Germinal center (tissue), 1 donor: ENCODE measurements at regions not wholly inside any gene's neighbourhood (a gene's known extent, or its start where the extent isn't known, plus 50 kb on each side); places are given as distances from the start of the nearest gene placed in this dataset.
"Not testable (repeated sequence)": the region's sequence is repeated elsewhere in the genome, so short reads cannot be mapped to it uniquely, and the experiment has no call there.

ENCODE experiments used
- DNase-seq: peaks from one replicate; pipeline ENCODE4 v3.0.0; 2012; ENCODE audit warnings: mixed read lengths, low spot score

DNA sequence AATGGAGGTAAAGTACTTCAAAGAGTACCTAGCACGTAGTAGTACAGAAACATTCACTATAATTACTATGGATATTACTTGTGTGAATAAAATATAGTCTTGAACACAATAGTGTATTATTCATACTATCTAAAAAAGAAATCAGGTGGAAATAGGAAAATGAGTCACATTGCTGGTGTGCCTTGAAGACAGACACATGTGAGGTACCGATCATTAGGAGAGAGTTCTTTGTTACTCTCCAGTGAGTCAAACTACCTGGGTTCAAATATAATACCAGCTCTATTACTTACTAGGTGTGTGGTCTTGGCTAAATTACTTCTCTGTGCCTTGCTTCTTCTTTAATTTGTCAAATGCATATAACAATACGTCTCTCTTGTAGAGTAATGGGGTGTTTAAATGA, 50.8 kb upstream of the BEND6 start:
- no peak for DNase-seq

DNA sequence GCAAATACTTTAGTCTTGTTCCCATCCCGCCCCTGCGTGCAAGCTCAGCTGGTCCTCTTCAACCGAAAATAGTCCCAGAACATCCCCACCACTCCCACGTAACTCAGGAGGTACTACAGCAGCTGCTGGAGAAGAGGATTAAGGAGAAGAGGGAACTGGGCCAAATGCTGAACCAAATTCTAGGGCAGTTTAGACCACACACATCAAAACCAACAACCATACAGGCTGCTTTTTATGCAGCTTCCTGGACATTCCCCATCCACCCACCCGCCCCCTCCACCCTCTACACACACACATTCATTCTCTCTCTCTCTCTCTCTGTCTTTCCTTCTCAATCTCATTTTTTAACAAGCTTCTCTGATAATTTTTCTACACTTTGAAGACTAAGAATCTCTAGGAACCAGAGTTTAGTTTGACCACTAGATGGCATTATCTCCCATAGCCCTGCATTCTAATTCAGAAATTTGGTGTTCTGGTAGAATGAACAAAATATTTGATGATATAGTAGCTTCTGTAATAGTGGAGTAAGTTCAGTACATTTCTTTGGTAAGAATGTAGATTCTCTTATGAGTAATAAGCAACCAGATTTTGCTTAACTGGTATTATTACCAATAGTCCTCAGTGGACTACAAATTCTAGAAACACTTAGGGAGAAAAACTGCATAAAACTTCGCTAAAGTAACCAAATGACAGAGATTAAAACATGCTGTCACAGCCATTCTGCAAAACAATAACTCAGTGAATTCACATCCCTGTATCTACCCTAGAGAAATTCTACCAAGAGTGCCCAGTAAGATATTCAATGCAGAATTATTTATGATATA, 52.1 kb upstream of the BEND6 start:
- peak; percentile 22 for DNase-seq

DNA sequence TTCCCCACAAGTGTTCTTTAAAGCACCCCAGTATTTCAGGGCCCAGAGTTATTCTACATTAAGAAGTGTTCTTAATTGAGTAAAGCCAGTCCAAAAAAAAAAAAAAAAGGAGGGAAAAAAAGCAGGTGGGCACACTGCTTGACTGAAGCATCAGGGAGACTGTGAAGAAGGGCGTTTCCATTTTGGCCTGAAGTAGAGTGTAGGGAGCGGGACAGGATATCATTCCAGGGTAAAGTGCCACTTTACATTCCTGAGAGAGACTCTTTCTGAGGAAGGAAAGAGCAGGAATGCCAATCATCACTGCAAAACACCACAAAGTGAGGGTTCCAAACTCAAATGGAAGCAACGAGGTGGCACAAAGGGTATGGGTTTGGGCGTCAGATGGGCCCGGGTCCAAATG, 54.1 kb upstream of the BEND6 start:
- no peak for DNase-seq

DNA sequence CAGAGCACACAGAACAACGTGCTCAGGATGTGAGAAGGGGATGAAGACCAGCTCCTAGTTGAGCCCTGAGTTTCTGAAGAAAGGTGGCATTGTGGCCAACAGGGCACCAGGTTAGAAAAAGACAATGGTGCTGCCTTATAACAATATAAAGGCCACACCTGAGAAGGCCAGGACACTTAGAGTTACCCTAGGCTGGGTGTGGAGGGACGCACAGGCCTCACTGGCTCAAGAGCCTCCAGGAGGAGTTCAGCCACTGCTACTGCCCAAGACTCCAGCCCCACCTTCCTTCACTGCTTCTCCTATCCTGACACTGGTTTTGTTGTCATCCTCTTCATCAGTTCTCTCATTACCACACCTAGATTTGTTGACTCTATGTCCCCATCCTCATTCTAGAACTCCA, 55.2 kb upstream of the BEND6 start:
- DNase-seq = no peak

DNA sequence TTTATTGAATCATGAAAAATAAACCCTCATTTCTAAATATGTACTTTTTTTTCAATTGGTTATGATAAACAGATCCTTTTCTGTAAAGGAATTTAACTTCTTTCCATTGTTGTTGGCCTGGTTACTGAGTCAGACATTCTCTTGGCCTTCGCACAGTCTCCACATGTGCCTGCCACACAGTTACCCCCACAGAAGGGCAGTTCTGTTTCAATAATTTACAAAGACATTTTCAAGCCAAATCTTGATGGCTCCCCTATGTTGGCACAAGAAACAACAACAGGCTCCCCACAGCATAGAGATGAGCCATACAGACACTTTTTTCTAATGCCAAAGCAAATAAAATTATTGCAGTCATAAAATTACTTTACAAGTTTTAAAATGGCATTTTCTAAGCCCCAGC, 55.6 kb upstream of the BEND6 start:
- no peak for DNase-seq

DNA sequence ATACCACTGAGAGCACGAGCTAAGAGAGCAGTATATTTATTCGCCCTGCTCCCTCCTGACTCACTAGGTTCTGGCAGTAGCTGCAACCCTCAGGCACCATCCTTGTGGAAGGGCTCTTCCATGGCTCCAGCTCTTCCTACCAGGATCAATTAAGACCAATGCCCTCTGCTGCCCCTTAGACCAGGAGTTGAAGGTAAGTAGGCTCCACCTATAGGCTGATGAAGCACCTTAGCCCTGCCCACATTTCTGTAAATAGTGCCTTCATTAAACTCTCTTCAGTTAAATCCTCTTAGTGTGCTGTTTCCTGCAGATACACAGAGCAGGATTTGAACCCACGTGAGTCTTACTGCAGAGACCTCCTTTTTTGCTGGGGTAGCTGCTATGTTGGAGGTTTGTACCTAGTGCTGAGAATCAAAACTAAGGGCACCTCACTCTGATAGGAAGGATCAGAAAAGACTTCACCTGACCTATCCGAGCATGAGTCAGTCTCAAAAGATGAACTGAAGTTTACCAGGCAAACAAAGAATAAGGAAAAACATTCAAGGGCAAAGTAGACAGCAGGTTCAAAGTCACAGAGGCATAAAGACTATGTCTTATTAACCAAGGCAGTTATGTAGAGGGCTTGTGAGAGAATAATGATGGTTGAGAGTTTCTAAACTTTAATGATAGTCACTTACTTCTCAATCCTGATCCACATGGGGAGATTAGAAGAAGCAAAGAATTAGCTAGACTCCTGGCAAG, 56.9 kb upstream of the BEND6 start:
- no peak for DNase-seq

DNA sequence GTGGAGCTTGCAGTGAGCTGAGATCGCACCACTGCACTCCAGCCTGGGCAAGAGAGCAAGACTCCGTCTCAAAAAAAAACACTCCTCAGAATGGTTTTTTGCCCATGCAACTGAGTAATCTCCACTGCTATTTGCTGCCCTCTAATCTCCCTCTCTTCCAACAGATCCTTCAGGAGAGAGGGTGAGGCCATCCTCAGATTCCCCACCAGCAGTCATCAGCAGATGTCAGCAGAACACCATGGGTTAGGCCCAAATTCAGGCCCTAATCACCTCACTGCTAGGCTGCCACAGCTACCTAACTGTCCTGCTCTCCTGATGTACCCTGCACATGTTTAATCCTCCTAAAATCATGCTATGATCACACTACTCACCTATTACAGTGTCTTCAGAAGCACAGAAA, 63.2 kb upstream of the BEND6 start:
- DNase-seq = no peak

DNA sequence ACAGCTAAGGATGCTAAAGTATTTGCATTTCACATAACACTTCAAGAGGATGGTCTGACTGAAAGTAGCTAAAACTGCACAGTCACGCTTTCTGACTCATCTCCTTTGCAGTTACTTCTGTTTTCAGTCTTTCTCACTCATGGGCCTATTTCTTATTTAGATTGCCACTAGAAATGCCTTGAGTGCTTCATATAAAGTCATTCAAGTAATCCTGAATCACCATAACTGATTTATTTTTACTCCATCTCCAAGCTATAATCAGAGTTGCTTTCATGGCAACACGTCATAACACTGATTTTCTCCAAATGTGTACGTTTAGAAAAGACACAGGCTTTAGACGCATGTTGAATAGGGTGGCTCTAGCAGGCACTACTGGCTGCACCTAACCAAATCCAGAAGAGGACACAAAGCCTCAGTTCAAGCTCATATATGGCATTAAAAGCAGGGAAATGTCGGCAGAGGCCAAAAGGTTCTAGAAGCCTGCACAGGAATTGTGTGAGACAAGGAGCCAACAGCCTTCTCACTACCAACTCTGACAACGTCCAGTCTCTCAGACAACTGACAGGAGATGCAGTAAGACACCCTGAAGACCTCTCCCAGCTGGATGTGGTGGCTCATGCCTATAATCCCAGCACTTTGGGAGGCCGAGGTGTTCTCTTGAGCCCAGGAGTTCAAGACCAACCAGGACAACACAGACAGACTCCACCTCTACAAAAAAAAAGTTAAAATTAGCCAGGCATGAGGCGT, 64.1 kb upstream of the BEND6 start:
- DNase-seq = no peak

DNA sequence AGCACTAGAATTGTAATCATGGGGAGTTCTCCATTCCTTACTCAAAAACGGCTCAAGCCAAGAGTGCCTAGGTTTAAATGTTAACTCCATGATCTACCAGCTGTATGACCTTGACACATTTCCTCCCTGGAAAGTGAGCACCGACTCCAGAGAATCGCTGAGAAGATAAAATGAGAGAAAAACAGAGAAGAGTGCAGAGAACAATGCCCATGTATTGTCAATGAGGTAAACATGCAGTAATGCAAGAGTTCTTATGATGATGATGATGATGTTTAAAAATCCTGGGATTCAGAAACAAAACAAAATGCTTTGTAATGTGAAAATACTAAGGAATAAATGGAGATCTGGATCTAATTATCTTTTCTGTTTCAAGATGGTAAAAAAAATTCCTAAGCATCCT, 64.8 kb upstream of the BEND6 start:
- no peak for DNase-seq

DNA sequence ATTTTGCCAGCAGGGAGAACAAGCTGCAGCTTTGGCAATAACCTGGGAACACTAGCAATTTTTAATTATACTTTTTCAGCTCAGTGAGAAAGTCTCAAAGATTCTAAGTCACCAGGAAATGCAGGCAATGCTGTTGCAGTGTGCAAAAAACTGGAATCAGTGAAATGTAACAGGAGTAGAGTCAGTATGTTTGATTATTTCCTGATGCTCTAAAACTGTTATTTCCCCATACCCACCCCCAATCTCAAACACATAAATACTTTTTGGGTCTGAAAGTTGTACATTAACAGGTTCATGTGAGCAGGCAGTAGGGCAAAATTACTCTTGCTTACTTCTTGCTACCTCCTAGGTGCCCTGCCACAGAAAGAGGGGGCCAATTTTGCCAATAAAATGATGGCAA, 65.4 kb upstream of the BEND6 start:
- no peak for DNase-seq

DNA sequence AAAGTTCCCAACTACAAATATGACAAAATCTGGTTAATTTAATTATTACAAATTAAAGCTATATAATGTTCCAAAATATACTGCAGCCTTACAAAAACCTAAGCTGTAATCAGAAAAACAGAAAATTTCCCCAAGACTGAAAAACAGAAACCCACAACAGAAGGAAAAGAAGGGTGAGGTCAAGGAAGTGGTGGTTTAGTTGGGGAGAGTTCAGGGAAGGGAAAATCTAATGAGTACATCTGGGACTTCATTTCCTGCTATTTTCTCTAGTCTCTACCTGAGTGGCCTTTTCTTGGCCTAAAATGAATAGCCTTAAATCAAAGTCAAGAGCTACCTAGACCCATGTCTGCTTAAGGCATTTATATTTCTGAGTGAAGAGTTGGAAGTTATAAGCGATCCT, 66.2 kb upstream of the BEND6 start:
- no peak for DNase-seq

DNA sequence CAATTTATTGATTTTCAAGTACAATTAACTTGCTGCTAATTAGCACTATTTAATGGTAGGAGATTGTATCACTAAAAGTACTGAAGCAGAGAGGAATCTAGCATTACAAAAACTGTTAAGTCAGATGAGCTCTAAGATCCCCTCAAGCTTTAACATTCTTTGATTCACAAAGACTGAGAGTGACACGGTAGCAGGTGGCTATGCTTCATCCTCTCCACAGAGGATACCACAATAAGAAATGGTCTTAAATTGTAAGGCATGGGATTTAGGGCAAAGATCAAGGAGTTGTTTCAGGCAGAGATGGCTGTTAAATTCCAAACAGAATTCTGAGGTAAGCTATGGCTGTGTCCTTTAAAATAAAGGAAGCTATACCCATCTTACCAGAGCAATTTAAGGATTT, 67.8 kb upstream of the BEND6 start:
- no peak for DNase-seq

DNA sequence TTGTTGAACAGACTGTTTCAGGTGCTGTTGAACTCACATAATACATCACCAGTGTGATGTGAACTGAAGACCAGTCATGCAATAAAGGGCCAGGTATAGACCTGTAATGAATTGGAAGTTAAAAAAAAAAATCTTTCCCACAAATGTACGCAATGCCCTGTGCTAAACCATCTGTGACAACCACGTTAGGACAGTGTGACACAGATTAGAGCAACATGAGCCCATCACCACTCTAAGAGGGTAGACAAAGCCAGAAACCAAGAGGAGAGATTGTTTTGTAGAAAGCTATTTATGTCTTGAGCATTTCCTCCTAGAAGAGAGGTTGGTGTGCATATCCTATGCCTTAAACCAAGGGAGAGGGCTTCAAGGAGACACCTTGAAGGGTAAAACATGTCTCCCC, 77.0 kb upstream of the BEND6 start:
- DNase-seq = no peak

DNA sequence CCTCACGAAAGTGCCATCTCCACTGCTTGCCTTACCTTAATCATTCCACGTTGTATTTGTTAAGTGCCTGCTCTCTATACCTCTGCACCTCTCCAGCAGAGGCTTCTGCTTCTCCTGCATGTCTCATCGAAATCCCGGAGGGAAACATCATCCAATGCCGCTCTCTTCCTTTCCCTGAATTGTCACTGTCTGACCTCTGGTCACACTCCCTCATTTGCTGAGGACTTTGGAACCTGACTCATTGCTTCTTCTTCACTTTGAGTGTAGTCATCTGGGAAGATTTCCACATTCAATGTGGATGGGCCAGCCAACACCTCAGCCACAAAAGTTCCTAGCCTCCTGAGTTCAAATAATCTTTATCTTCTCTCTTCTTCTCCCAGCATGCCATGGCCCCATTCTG, 78.9 kb upstream of the BEND6 start:
- no peak for DNase-seq

DNA sequence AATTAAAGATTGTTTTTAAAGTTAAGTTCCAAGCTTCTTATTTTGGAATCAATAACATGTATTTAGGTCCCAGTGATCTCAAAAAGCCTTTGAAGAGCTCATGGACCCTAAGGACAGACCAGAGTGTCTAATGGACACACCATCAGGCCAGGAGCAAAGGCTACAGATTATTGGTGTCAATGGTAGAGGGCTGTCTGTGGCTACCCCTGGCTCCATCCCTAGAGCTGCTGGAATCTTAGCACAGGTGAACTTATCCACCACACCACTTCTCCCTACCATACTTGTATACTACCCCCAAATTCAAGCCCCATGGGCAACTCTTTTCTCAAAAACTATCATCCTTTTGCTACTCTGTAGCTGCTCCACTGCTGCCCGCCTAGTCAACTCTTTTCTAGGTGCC, 79.4 kb upstream of the BEND6 start:
- no peak for DNase-seq

DNA sequence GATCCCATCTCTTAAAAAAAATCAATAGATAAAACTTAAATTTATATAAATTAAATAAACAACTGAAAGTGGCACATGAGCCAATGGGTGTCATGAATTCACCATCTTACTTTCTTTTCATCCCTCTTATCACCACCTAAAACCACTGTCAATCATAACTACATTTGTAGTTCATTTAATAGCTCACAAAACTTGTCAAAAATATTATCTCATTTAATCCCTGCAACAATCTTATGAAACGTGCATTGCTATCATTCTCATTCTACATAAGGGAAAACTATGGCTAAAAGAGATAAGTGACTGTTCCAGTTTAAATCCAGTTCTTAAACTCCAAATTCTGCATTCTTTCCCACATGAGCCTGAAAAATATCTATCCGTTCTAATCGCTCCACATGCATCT, 80.6 kb upstream of the BEND6 start:
- DNase-seq = no peak

DNA sequence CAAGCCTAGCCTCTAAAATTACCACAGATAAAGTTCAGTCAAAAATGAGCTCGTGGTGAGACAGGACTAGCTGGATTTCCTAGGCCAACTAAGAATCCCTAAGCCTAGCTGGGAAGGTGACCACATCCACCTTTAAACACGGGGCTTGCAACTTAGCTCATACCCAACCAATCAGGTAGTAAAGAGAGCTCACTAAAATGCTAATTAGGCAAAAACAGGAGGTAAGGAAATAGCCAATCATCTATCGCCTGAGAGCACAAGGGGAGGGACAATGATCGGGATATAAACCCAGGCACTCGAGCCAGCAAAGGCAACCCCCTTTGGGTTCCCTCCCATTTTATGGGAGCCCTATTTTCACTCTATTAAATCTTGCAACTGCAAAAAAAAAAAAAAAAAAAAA, 84.9 kb upstream of the BEND6 start:
- DNase-seq = not testable (repeated sequence)

DNA sequence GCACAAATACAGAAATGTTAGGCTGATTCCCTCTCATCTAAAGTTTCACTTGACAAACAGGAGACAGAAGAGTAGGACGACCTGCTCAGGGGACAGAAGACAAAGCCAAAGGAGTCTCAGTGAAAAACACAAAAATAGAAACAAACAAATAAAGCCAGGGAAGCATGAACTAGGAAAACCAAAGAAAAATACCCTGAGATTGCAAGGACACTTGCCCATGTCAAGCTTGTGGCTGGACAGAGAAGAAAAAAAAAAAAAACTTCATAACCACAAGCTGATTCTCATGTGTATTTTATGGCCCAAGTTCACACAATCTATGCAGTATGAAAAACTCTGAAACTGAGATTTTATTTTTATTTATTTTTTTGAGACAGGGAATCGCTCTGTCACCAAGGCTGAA, 85.6 kb upstream of the BEND6 start:
- no peak for DNase-seq

DNA sequence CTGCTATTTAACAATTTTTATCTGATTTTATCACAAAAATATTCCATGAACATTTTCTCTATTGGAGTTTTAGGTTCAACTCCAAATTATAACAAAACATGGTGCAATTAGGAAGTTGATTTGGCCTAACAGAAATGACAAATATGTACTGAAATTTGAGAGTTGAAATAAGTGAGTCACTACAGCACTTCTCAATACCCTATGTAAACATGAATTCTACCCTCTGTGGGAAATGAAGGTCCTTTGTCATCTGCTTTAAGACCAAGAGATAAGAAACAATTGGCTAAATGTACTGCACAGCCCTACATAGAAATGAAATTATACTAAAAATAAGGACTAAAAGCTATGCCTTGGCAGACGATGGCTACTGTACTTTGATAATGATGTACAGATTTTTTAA, 86.2 kb upstream of the BEND6 start:
- DNase-seq = no peak

DNA sequence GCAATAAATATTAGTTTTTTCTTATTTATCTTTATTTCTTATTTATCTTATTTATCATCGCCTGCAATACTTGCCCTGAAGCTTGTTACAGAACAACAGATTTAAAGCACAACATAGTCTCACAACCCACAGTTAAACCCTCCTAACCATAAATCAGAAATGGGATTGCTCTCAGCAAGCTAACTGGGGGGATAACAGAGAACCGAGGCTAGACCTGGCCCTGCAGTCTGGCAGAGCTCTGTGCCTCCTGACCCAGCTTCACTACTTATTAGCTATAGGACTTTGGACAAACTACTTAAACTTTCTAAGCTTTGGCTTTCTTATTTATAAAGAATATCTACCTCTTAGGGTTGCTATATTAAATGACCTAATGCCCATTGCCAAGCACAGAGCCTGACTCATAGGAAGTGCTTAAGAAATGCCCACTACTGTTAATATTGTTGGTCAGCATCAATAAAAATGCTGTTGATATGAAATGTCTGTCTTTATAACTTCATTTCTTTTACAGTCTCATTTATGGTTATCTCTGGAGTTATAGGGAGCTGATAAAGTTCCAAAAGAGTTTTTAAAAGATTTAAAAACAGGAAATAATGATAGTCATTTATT, 87.9 kb upstream of the BEND6 start:
- no peak for DNase-seq

DNA sequence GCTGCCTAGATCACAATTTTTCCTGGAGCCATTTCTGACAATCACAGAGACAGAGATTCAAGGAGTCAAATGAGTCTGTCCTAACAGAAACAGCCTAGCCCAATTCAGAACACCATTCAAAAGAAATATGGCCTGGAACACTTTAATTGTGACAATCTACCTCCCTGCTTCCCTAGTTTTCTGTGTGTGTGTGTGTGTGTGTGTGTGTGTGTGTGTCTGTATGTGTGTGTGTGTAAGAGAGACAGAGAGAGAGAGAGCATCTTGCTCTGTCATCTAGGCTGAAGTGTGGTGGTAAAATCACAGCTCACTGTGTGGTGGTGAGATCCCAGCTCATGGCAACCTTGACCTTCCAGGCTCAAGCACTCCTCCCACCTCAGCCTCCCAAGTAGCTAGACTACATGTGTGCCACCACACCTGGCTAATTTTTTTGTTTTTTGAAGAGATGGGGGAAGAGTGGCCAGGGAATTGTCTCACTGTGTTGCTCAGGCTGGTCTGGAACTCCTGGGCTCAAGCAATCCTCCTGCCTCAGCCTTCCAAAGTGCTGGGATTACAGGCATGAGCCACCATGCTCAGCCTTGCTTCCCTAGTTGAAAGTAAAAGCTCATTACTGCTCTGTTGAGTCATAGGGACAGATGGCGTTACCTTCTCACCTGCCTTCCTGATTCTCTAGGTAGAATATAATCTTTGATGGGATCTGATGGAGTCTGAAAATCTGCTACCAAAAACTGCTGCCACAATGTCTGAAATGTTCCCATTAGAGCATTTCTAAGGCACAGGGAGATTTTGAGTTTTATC, 89.6 kb upstream of the BEND6 start:
- DNase-seq = no peak

DNA sequence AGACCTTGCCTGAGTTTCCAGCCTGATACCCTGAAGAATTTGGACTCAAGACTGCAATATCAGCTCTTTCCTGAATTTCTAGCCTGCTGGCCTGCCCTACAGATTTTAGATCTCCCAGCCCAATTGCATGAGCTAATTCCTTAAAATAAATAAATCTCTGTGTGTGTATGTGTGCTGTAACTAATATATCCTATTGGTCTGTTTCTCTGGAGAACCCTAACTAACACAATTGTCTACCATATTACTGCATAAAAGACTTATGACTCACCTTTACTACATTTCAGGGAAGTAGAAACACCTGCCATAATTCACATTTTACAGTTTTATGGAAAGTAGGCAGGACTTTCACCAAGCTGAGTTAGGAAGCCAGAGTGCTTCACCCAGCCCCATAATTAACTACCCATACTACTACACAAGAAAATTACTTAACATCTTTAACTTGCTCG, 90.7 kb upstream of the BEND6 start:
- DNase-seq = no peak
